ENCODE measurements at regions not wholly inside any gene's neighbourhood (a gene's known extent, or its start where the extent isn't known, plus 50 kb on each side); places are given as distances from the start of the nearest gene placed in this dataset.
"Not testable (repeated sequence)": the region's sequence is repeated elsewhere in the genome, so short reads cannot be mapped to it uniquely, and the experiment has no call there.

DNA sequence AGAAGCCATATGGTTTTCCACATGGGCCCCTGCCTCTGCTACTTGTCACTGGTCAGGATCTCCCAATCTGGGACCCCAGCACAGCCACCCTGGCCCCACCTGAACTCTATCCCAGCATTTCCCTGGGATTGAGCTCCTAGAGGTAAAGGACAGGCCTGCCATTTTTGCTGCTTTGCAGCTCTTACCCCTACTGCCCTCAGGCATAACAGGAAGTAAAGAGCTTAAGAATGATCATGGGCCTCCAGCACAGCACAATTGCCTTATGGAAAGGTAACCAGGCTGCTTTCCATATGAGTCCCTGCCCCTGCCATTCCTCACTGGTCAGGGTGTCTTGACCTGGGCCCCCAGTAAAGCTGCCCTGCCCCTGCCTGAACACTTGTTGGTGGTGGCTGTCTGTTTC is 196.6 kb upstream of the XIST start:
- intact Hi-C loops (cut with DNase I, micrococcal nuclease), result no loop called here
- ATAC-seq (ENCODE audit: poor library complexity), result no peak

DNA sequence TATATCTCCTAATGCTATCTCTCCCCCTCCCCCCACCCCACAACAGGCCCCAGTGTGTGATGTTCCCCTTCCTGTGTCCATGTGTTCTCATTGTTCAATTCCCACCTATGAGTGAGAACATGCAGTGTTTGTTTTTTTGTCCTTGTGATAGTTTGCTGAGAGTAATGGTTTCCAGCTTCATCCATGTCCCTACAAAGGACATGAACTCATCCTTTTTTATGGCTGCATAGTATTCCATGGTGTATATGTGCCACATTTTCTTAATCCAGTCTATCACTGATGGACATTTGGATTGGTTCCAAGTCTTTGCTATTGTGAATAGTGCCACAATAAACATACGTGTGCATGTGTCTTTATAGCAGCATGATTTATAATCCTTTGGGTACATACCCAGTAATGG is 181.6 kb upstream of the XIST start:
- H3K27me3 ChIP-seq (ENCODE audit: control insufficient read depth in 1 of 2, insufficient read depth in 2 of 2, low read length in 2 of 2); H3K4me3 ChIP-seq (ENCODE audit: low read length); H3K27ac Mint-ChIP-seq; ATAC-seq (ENCODE audit: poor library complexity); H3K27me3 Mint-ChIP-seq; H3K4me1 Mint-ChIP-seq (ENCODE audit: low read depth); POLR2A ChIA-PET; H3K4me1 ChIP-seq (ENCODE audit: insufficient read depth, low read length); H3K9me3 ChIP-seq (ENCODE audit: control insufficient read depth in 1 of 2, insufficient read depth in 1 of 2, low read length in 2 of 2); H3K36me3 Mint-ChIP-seq (ENCODE audit: low read depth); DNase-seq; CTCF ChIA-PET; H3K4me3 Mint-ChIP-seq; intact Hi-C loops (cut with DNase I, micrococcal nuclease); H3K36me3 ChIP-seq (ENCODE audit: insufficient read depth, low read length); H3K9me3 Mint-ChIP-seq; H3K27ac ChIP-seq (ENCODE audit: low read depth in 1 of 2, low read length in 2 of 2): not testable (repeated sequence)

More for the DNA sequence above, 196.6 kb upstream of the XIST start:
- Histone ChIP-seq H3K4me3 (ENCODE audit: low read length) (no peak overlapping the region), H3K27ac (ENCODE audit: low read depth in 1 of 2, low read length in 2 of 2) (no peak overlapping the region), H3K4me1 (ENCODE audit: insufficient read depth, low read length) (no peaks in the 10 kb centered on the region), H3K27me3 (ENCODE audit: control insufficient read depth in 1 of 2, insufficient read depth in 2 of 2, low read length in 2 of 2) (no peaks in the 10 kb centered on the region), H3K9me3 (ENCODE audit: control insufficient read depth in 1 of 2, insufficient read depth in 1 of 2, low read length in 2 of 2) (peaks cover 0 to 16% of the 10 kb centered on the region in 2 experiments), H3K36me3 (ENCODE audit: insufficient read depth, low read length) (no peaks in the 10 kb centered on the region)
- ChIA-PET POLR2A (no interaction called here), CTCF (no interaction called here)
- Mint-ChIP-seq H3K9me3 (no peaks in the 10 kb centered on the region), H3K4me1 (ENCODE audit: low read depth) (no peaks in the 10 kb centered on the region), H3K27ac (no peak overlapping the region), H3K27me3 (no peaks in the 10 kb centered on the region), H3K4me3 (no peak overlapping the region), H3K36me3 (ENCODE audit: low read depth) (no peaks in the 10 kb centered on the region)
- DNase-seq, result no peak
- TF ChIP-seq, protein P1, sequence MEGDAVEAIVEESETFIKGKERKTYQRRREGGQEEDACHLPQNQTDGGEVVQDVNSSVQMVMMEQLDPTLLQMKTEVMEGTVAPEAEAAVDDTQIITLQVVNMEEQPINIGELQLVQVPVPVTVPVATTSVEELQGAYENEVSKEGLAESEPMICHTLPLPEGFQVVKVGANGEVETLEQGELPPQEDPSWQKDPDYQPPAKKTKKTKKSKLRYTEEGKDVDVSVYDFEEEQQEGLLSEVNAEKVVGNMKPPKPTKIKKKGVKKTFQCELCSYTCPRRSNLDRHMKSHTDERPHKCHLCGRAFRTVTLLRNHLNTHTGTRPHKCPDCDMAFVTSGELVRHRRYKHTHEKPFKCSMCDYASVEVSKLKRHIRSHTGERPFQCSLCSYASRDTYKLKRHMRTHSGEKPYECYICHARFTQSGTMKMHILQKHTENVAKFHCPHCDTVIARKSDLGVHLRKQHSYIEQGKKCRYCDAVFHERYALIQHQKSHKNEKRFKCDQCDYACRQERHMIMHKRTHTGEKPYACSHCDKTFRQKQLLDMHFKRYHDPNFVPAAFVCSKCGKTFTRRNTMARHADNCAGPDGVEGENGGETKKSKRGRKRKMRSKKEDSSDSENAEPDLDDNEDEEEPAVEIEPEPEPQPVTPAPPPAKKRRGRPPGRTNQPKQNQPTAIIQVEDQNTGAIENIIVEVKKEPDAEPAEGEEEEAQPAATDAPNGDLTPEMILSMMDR (IDR thresholded peaks at IDR 0.05), result no peak

DNA sequence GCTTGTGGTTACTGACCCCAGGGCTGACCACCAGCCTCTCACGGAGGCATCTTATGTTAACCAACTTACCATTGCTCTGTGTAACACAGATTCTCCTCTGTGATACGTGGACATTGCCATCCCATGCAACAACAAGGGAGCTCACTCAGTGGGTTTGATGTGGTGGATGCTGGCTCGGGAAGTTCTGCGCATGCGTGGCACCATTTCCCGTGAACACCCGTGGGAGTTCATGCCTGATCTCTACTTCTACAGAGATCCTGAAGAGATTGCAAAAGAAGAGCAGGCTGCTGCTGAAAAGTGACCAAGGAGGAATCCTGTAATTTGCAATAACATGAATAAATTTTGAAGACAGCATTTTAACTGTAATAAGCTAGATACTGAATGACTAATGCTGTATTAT is 179.0 kb upstream of the XIST start:
- H3K27ac ChIP-seq (ENCODE audit: low read depth in 1 of 2, low read length in 2 of 2); DNase-seq; H3K9me3 ChIP-seq (ENCODE audit: control insufficient read depth in 1 of 2, insufficient read depth in 1 of 2, low read length in 2 of 2); intact Hi-C loops (cut with DNase I, micrococcal nuclease); H3K4me1 ChIP-seq (ENCODE audit: insufficient read depth, low read length); H3K4me1 Mint-ChIP-seq (ENCODE audit: low read depth); H3K27me3 ChIP-seq (ENCODE audit: control insufficient read depth in 1 of 2, insufficient read depth in 2 of 2, low read length in 2 of 2); H3K27ac Mint-ChIP-seq; H3K4me3 Mint-ChIP-seq; POLR2A ChIA-PET; ATAC-seq (ENCODE audit: poor library complexity); H3K9me3 Mint-ChIP-seq; H3K27me3 Mint-ChIP-seq; H3K4me3 ChIP-seq (ENCODE audit: low read length); CTCF ChIA-PET; H3K36me3 Mint-ChIP-seq (ENCODE audit: low read depth); H3K36me3 ChIP-seq (ENCODE audit: insufficient read depth, low read length): not testable (repeated sequence)

DNA sequence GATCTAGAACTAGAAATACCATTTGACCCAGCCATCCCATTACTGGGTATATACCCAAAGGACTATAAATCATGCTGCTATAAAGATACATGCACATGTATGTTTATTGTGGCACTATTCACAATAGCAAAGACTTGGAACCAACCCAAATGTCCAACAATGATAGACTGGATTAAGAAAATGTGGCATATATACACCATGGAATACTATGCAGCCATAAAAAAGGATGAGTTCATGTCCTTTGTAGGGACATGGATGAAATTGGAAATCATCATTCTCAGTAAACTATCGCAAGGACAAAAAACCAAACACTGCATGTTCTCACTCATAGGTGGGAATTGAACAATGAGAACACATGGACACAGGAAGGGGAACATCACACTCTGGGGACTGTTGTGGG is 178.3 kb upstream of the XIST start:
- H3K27ac Mint-ChIP-seq; intact Hi-C loops (cut with DNase I, micrococcal nuclease); POLR2A ChIA-PET; H3K4me1 Mint-ChIP-seq (ENCODE audit: low read depth); H3K36me3 ChIP-seq (ENCODE audit: insufficient read depth, low read length); H3K4me3 Mint-ChIP-seq; H3K27me3 ChIP-seq (ENCODE audit: control insufficient read depth in 1 of 2, insufficient read depth in 2 of 2, low read length in 2 of 2); H3K4me1 ChIP-seq (ENCODE audit: insufficient read depth, low read length); H3K9me3 ChIP-seq (ENCODE audit: control insufficient read depth in 1 of 2, insufficient read depth in 1 of 2, low read length in 2 of 2); CTCF ChIA-PET; DNase-seq; ATAC-seq (ENCODE audit: poor library complexity); H3K27me3 Mint-ChIP-seq; H3K4me3 ChIP-seq (ENCODE audit: low read length); H3K27ac ChIP-seq (ENCODE audit: low read depth in 1 of 2, low read length in 2 of 2); H3K9me3 Mint-ChIP-seq; H3K36me3 Mint-ChIP-seq (ENCODE audit: low read depth): not testable (repeated sequence)

DNA sequence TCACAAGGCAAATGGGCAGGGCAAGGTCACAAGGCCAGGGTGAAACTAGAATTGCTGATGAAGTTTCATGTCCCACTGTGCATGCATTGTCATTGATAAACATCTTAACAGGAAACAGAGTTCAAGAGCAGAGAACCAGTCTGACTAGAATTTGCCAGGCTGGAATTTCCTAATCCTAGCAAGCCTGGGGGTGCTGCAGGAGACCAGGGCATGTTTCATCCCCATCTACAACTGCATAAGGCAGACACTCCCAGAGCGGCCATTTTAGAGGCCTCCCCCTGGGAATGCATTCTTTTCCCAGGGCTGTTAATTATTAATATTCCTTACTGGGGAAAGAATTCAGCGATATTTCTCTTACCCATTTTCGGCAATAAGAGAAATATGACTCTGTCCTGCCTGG is 172.6 kb upstream of the XIST start:
- H3K27ac Mint-ChIP-seq; DNase-seq; CTCF ChIA-PET; H3K4me3 ChIP-seq (ENCODE audit: low read length); H3K9me3 Mint-ChIP-seq; H3K36me3 ChIP-seq (ENCODE audit: insufficient read depth, low read length); H3K36me3 Mint-ChIP-seq (ENCODE audit: low read depth); H3K27me3 ChIP-seq (ENCODE audit: control insufficient read depth in 1 of 2, insufficient read depth in 2 of 2, low read length in 2 of 2); H3K27me3 Mint-ChIP-seq; H3K4me3 Mint-ChIP-seq; intact Hi-C loops (cut with DNase I, micrococcal nuclease); ATAC-seq (ENCODE audit: poor library complexity); H3K4me1 Mint-ChIP-seq (ENCODE audit: low read depth); POLR2A ChIA-PET; H3K27ac ChIP-seq (ENCODE audit: low read depth in 1 of 2, low read length in 2 of 2); H3K4me1 ChIP-seq (ENCODE audit: insufficient read depth, low read length); H3K9me3 ChIP-seq (ENCODE audit: control insufficient read depth in 1 of 2, insufficient read depth in 1 of 2, low read length in 2 of 2): not testable (repeated sequence)
